Vagina (tissue), 2 donors: ENCODE measurements at regions not wholly inside any gene's neighbourhood (a gene's known extent, or its start where the extent isn't known, plus 50 kb on each side); places are given as distances from the start of the nearest gene placed in this dataset.

Experiments used
- DNase-seq, 2 donors: peaks; one replicate each; pipeline ENCODE4 v3.0.0-alpha.2; 2017; ENCODE audit errors: extremely low spot score in 2 of 2
- H3K27ac ChIP-seq: fragments of 200-600 bp; sonication (generic); one replicate; pipeline ENCODE4 v1.5.1; 2019
- H3K27me3 ChIP-seq: fragments of 200-600 bp; sonication (generic); one replicate; pipeline ENCODE4 v1.5.1; 2019
- H3K36me3 ChIP-seq, 2 donors: fragments of 200-600 bp; sonication (generic); one replicate each; pipeline ENCODE4 v1.5.1; 2017 to 2019
- H3K4me1 ChIP-seq: fragments of 200-600 bp; sonication (generic); one replicate; pipeline ENCODE4 v1.5.1; 2019
- H3K4me3 ChIP-seq, 2 donors: fragments of 200-600 bp; sonication (generic); 1 replicate in 1 of 2; 2 replicates in 1 of 2; pipeline ENCODE4 v1.5.1; 2016 to 2019
- H3K9me3 ChIP-seq: fragments of 200-600 bp; sonication (generic); one replicate; pipeline ENCODE4 v1.5.1; 2019
- CTCF ChIP-seq, 3 experiments: fragments of 450-650 bp in 2 of 3; fragments of 200-600 bp in 1 of 3; sonication (generic) in 1 of 3; IDR thresholded peaks; one replicate each; pipeline ENCODE4 v1.5.1; 2017 to 2019; ENCODE audit warnings: antibody characterized with exemption in 3 of 3, mild to moderate bottlenecking in 2 of 3, moderate library complexity in 2 of 3
- POLR2A ChIP-seq, 2 donors: fragments of 450-650 bp; IDR thresholded peaks; one replicate each; pipeline ENCODE4 v1.6.1; 2017; ENCODE audit warnings: antibody characterized with exemption in 2 of 2, mild to moderate bottlenecking in 2 of 2, moderate library complexity in 2 of 2
- POLR2AphosphoS5 ChIP-seq, 2 donors: sonication (generic); formaldehyde crosslinking; IDR thresholded peaks; one replicate each; pipeline ENCODE4 v1.9.0; 2017; ENCODE audit warnings: antibody characterized with exemption in 2 of 2, mild to moderate bottlenecking in 2 of 2, low read depth in 1 of 2; ENCODE audit not compliant: insufficient read depth in 1 of 2
- intact Hi-C: fragments of 100-400 bp; cut with DNase I; formaldehyde crosslinking; loops from one replicate; pipeline ENCODE4 v1.15.1; 2023

- intact Hi-C loops, result no loop called here
- H3K27ac ChIP-seq, result no peak overlapping the region
- no peaks in the 10 kb centered on the region for H3K4me1 ChIP-seq
- TF ChIP-seq POLR2A (IDR thresholded peaks at IDR 0.05) (no peak), CTCF (IDR thresholded peaks at IDR 0.05) (no peak)
- no peak for DNase-seq
- H3K4me3 ChIP-seq, result no peak overlapping the region
- H3K9me3 ChIP-seq, result no peaks in the 10 kb centered on the region
- no peaks in the 10 kb centered on the region for H3K36me3 ChIP-seq
- no peaks in the 10 kb centered on the region for H3K27me3 ChIP-seq
These were observed 347.8 kb downstream of the IPMK start for GRCh38 chr10:57919864-57920263.

- intact Hi-C loops, result no loop called here
- no peak for DNase-seq
- no peaks in the 10 kb centered on the region for H3K27me3 ChIP-seq
- H3K4me3 ChIP-seq, result no peak overlapping the region
- H3K27ac ChIP-seq, result no peak overlapping the region
- TF ChIP-seq CTCF (IDR thresholded peaks at IDR 0.05) (no peak), POLR2A (IDR thresholded peaks at IDR 0.05) (no peak), POLR2AphosphoS5 (IDR thresholded peaks at IDR 0.05; ENCODE audit: insufficient read depth in 1 of 2, low read depth in 1 of 2) (no peak)
- H3K9me3 ChIP-seq, result no peaks in the 10 kb centered on the region
- no peaks in the 10 kb centered on the region for H3K36me3 ChIP-seq
- H3K4me1 ChIP-seq, result no peaks in the 10 kb centered on the region
These were observed 350.7 kb downstream of the IPMK start for GRCh38 chr10:57917019-57917418.

- no peak overlapping the region for H3K4me3 ChIP-seq
- no peaks in the 10 kb centered on the region for H3K9me3 ChIP-seq
- intact Hi-C loops, result no loop called here
- no peaks in the 10 kb centered on the region for H3K36me3 ChIP-seq
- no peaks in the 10 kb centered on the region for H3K4me1 ChIP-seq
- no peak for DNase-seq
- H3K27ac ChIP-seq, result no peak overlapping the region
- no peaks in the 10 kb centered on the region for H3K27me3 ChIP-seq
- TF ChIP-seq POLR2A (IDR thresholded peaks at IDR 0.05) (no peak), CTCF (IDR thresholded peaks at IDR 0.05) (no peak), POLR2AphosphoS5 (IDR thresholded peaks at IDR 0.05; ENCODE audit: insufficient read depth in 1 of 2, low read depth in 1 of 2) (no peak)
These were observed 361.8 kb downstream of the IPMK start for GRCh38 chr10:57905861-57906260.

GRCh38 chr10:57905010-57905409 is 362.7 kb downstream of the IPMK start:
- no peaks in the 10 kb centered on the region for H3K9me3 ChIP-seq
- TF ChIP-seq POLR2AphosphoS5 (IDR thresholded peaks at IDR 0.05; ENCODE audit: insufficient read depth in 1 of 2, low read depth in 1 of 2), result no peak
- no peak for TF ChIP-seq POLR2A (IDR thresholded peaks at IDR 0.05)
- TF ChIP-seq CTCF (IDR thresholded peaks at IDR 0.05), result no peak
- no peak for DNase-seq
- no peak overlapping the region for H3K27ac ChIP-seq
- H3K4me1 ChIP-seq, result no peaks in the 10 kb centered on the region
- H3K36me3 ChIP-seq, result no peaks in the 10 kb centered on the region
- H3K27me3 ChIP-seq, result no peaks in the 10 kb centered on the region
- intact Hi-C loops, result no loop called here
- H3K4me3 ChIP-seq, result no peak overlapping the region

- intact Hi-C loops, result no loop called here
- no peak overlapping the region for H3K27ac ChIP-seq
- H3K4me3 ChIP-seq, result no peak overlapping the region
- no peaks in the 10 kb centered on the region for H3K27me3 ChIP-seq
- no peak for TF ChIP-seq POLR2A (IDR thresholded peaks at IDR 0.05)
- no peak for TF ChIP-seq CTCF (IDR thresholded peaks at IDR 0.05)
- TF ChIP-seq POLR2AphosphoS5 (IDR thresholded peaks at IDR 0.05; ENCODE audit: insufficient read depth in 1 of 2, low read depth in 1 of 2), result no peak
- no peak for DNase-seq
- H3K4me1 ChIP-seq, result no peaks in the 10 kb centered on the region
- no peaks in the 10 kb centered on the region for H3K9me3 ChIP-seq
- H3K36me3 ChIP-seq, result no peaks in the 10 kb centered on the region
These were observed 369.5 kb downstream of the IPMK start for GRCh38 chr10:57898231-57898630.
